ENCODE measurements at regions not wholly inside any gene's neighbourhood (a gene's known extent, or its start where the extent isn't known, plus 50 kb on each side); places are given as distances from the start of the nearest gene placed in this dataset.

DNA sequence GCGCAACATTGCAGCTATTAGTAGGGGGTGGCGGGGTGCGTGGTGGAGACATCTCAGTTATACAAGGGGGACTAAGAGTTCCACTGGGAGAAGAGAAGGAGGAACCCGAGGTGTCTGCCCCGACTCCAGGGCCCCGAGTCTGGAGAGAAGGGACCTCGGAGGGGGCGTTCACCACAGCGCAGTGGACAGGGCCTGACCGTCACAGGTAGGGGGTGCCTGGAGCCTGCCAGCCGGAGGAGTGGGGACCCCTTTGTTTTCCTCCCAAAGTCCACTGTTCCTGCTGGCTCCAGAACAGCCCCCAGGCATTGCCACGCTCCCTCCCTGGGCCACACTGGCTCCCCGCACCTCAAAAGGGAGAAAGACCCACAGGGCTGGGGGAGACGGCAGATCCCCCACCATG, 175.9 kb upstream of the TNRC6C start:
- no peaks in the 10 kb centered on the region for H3K9me3 ChIP-seq (ENCODE audit: control insufficient read depth, insufficient read depth, low read length)
- H3K4me2 ChIP-seq (ENCODE audit: low read length) = no peak overlapping the region
- H3K27ac ChIP-seq (ENCODE audit: low read depth, low read length) = no peak overlapping the region
- H4K20me1 ChIP-seq (ENCODE audit: control insufficient read depth, insufficient read depth, low read depth, low read length) = no peaks in the 10 kb centered on the region
- no peak overlapping the region for H3K4me3 ChIP-seq (ENCODE audit: low read length)
- TF ChIP-seq, protein P1, sequence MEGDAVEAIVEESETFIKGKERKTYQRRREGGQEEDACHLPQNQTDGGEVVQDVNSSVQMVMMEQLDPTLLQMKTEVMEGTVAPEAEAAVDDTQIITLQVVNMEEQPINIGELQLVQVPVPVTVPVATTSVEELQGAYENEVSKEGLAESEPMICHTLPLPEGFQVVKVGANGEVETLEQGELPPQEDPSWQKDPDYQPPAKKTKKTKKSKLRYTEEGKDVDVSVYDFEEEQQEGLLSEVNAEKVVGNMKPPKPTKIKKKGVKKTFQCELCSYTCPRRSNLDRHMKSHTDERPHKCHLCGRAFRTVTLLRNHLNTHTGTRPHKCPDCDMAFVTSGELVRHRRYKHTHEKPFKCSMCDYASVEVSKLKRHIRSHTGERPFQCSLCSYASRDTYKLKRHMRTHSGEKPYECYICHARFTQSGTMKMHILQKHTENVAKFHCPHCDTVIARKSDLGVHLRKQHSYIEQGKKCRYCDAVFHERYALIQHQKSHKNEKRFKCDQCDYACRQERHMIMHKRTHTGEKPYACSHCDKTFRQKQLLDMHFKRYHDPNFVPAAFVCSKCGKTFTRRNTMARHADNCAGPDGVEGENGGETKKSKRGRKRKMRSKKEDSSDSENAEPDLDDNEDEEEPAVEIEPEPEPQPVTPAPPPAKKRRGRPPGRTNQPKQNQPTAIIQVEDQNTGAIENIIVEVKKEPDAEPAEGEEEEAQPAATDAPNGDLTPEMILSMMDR (IDR thresholded peaks at IDR 0.05; ENCODE audit: low read depth, low read length, poor library complexity, severe bottlenecking) = no peak
- no peak for TF ChIP-seq EZH2phosphoT487 (IDR thresholded peaks at IDR 0.05; ENCODE audit: borderline replicate concordance, low read length)
- peaks cover 23% of the 10 kb centered on the region for H3K27me3 ChIP-seq (ENCODE audit: control insufficient read depth, low read length)
- H3K9me2 ChIP-seq (replicated peaks; ENCODE audit: control insufficient read depth, low read length) = no peaks in the 10 kb centered on the region
- H3F3A ChIP-seq (ENCODE audit: control insufficient read depth, insufficient read depth) = no peaks in the 10 kb centered on the region
- H3K4me1 ChIP-seq (ENCODE audit: control insufficient read depth, low read length) = no peaks in the 10 kb centered on the region
- H3K79me2 ChIP-seq (ENCODE audit: control insufficient read depth, low read length) = no peaks in the 10 kb centered on the region
- H3K36me3 ChIP-seq (ENCODE audit: control insufficient read depth, low read length) = no peaks in the 10 kb centered on the region

DNA sequence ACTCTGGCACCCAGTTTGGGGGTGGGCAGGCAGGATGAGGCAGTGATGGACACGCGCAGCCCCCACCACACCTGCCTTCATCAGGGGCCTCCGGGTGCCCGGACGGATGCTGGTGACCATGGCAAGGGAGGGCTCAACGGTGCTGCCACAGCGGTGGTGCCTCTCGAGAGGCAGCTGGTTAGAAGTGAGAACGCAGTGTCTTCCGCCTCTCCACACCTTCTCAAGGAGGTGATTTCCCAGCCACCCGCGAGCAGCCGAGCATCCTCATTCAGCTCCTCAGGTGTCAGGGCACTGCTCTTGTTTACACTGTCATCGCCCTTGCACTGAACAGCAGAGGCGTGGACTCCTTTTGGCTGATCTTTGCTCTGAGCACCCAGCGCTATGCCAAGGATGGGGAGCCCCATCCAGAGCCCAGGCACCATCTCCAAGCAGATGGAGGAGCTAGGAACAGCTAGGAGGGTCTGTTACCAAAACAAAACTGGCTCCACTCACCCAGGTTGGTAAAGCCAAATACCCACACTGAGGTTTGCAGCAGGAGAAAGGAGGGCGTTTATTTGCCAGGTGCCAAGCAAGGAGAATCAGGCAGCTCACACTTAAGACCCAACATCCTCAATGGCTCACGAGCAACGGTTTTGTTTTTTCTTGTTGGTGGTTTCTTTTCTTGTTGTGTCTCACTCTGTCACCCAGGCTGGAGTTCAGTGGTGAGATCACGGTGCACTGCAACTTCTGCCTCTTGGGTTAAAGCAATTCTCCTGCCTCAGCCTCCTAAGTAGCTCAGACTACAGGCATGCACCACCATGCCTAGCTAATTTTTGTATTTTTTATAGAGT, 174.3 kb upstream of the TNRC6C start:
- Histone ChIP-seq H3K4me1 (ENCODE audit: control insufficient read depth, low read length) (no peaks in the 10 kb centered on the region), H3K79me2 (ENCODE audit: control insufficient read depth, low read length) (no peaks in the 10 kb centered on the region), H3K4me2 (ENCODE audit: low read length) (no peak overlapping the region), H3K27me3 (ENCODE audit: control insufficient read depth, low read length) (peaks cover 23% of the 10 kb centered on the region), H3F3A (ENCODE audit: control insufficient read depth, insufficient read depth) (no peaks in the 10 kb centered on the region), H3K9me3 (ENCODE audit: control insufficient read depth, insufficient read depth, low read length) (no peaks in the 10 kb centered on the region), H3K4me3 (ENCODE audit: low read length) (no peak overlapping the region), H3K27ac (ENCODE audit: low read depth, low read length) (no peak overlapping the region), H3K9me2 (replicated peaks; ENCODE audit: control insufficient read depth, low read length) (no peaks in the 10 kb centered on the region), H3K36me3 (ENCODE audit: control insufficient read depth, low read length) (no peaks in the 10 kb centered on the region), H4K20me1 (ENCODE audit: control insufficient read depth, insufficient read depth, low read depth, low read length) (no peaks in the 10 kb centered on the region)
- TF ChIP-seq EZH2phosphoT487 (IDR thresholded peaks at IDR 0.05; ENCODE audit: borderline replicate concordance, low read length) = no peak
- TF ChIP-seq, protein P1 (IDR thresholded peaks at IDR 0.05; ENCODE audit: low read depth, low read length, poor library complexity, severe bottlenecking) = no peak

DNA sequence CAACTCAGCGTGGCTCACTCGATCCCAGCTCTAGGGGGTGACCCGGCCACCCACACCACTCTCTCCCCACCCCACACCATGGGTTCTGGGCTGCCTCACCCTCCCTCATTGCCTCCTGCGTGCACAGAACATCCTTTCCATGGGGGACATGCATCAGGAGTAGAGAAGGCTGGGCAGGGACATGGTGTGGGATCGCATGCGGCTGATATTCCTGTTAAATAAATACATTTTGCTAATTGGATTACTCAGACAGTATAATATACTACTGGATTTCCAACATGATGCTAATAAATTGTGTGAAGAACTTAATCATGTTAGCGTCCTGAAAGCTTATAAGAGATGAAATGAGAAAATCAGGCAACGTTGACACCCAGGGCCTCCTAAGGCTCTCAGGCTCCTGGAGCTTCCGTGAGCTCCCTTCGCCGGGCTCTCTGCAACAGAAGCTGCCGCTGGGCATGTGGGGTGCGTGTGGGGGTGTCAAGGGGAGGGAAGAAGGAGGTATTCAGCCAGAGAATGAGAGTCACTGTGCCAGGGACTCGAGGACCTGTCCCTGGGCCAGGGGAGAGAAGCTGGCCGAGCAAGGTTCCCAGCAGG, 173.1 kb upstream of the TNRC6C start:
- Histone ChIP-seq H3K36me3 (ENCODE audit: control insufficient read depth, low read length) (no peaks in the 10 kb centered on the region), H3K27me3 (ENCODE audit: control insufficient read depth, low read length) (peaks cover 23% of the 10 kb centered on the region), H3K4me3 (ENCODE audit: low read length) (no peak overlapping the region), H3F3A (ENCODE audit: control insufficient read depth, insufficient read depth) (no peaks in the 10 kb centered on the region), H3K4me1 (ENCODE audit: control insufficient read depth, low read length) (no peaks in the 10 kb centered on the region), H4K20me1 (ENCODE audit: control insufficient read depth, insufficient read depth, low read depth, low read length) (no peaks in the 10 kb centered on the region), H3K9me2 (replicated peaks; ENCODE audit: control insufficient read depth, low read length) (no peaks in the 10 kb centered on the region), H3K79me2 (ENCODE audit: control insufficient read depth, low read length) (no peaks in the 10 kb centered on the region), H3K9me3 (ENCODE audit: control insufficient read depth, insufficient read depth, low read length) (no peaks in the 10 kb centered on the region), H3K27ac (ENCODE audit: low read depth, low read length) (no peak overlapping the region), H3K4me2 (ENCODE audit: low read length) (no peak overlapping the region)
- TF ChIP-seq EZH2phosphoT487 (IDR thresholded peaks at IDR 0.05; ENCODE audit: borderline replicate concordance, low read length) = no peak
- TF ChIP-seq, protein P1 (IDR thresholded peaks at IDR 0.05; ENCODE audit: low read depth, low read length, poor library complexity, severe bottlenecking) = no peak
